Activated T-cell treated with anti-CD3 and anti-CD28 coated beads for 4 hours (primary cell): ENCODE measurements at regions not wholly inside any gene's neighbourhood (a gene's known extent, or its start where the extent isn't known, plus 50 kb on each side); places are given as distances from the start of the nearest gene placed in this dataset.
"Not testable (repeated sequence)": the region's sequence is repeated elsewhere in the genome, so short reads cannot be mapped to it uniquely, and the experiment has no call there.

ENCODE experiments used
- DNase-seq: peaks from one replicate; pipeline ENCODE4 v3.0.0-alpha.2; 2020

GRCh38 chr3:75453839-75454238 lies 210.3 kb upstream of the FRG2C start:
- not testable (repeated sequence) for DNase-seq

DNA sequence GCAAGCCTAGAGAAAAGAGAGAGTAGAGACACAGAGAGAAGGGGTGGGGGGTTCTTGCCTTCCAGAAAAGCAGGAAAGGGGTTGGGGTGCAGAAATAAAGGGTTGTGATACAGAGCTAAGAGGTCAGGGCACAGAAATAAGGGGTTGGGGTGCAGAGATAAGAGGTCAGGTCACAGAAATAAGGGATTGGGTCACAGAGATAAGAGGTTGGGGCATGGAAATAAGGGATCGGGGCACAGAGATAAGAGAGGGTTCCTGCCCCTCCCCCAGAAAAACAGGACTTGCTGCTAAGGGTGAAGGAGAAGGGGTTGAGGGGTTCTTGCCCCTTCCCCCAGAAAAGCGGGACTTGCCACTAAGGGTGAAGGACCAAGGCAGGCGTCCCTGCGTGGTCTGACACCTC lies 189.6 kb upstream of the FRG2C start:
- not testable (repeated sequence) for DNase-seq

DNA sequence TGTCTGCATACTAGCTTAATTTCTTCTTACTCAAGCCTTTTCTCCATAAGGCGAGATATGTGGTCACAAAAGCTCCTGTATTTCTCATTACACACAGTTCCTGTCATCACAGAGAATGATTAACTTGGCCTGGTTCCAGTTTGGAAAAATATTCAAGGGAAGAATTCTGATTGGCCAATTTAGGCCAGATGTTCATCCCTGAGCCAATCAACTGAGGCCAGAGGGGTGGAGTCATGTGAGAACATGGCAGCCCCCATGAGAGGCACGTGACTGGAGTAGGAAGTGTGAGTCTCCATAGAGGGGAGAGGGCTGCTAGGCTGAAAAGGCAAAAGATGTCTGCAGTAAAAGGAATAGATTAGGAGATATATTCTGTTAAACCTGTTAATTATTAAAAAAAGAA lies 167.5 kb upstream of the FRG2C start:
- DNase-seq: not testable (repeated sequence)

DNA sequence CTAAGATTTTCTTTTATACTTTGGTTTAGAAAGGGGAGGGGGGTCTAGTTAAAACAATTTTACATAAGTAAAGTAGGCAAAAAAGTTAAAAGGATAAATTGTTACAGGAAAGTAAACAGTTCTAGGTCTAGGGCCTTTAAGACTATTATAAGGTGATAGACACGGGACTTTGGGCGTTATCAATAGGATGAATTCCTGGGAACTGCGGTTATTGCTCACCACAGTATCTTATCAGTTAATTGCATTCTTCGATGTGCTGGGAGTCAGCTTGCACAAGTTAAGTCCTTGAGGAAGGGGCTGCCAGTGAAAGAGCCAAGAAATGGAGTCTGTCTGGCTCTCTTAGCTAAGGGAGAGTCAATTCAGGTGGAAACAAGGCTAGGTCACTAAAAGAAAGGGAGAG lies 163.8 kb upstream of the FRG2C start:
- not testable (repeated sequence) for DNase-seq

DNA sequence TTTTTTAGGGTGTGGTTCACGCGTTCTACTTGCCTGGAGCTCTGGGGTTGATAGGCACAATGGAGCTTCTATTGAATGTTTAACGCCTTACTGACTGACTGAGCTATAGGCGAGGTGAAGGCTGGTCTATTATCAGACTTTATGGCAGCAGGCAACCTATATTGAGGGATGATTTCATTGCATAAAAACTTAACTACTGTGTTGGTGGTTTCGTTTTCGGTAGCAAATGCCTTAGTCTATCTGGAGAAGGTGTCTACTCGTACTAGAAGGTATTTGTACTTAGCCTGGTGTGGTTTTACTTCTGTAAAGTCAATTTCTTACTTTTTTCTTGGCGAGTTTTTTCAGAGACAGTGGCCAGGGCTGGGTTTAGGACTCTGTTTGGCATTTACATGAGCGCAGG lies 162.0 kb upstream of the FRG2C start:
- not testable (repeated sequence) for DNase-seq

- not testable (repeated sequence) for DNase-seq
These were observed 161.1 kb upstream of the FRG2C start for GRCh38 chr3:75502769-75503756.

DNA sequence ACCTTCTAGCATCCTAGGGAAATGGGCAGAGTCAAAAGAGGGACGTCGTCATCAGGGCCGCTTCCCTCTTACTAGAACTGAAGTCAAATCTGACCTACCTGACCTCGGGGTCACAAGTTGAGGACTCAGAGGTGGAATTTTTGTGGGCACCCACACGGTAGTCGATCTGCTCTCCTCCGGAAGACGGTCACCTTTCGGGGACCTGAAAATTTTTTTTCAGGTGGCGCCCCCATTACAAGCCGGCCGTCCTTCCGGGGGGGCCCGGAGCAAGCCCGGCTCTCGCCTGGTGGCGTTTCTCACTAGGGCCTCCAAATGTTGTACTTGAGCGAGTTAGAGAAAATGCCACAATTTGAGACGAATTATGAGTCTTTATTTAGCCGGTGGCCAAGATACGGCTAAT lies 157.5 kb upstream of the FRG2C start:
- no peak for DNase-seq

- DNase-seq: not testable (repeated sequence)
These were observed 156.2 kb upstream of the FRG2C start for GRCh38 chr3:75507956-75508355.

GRCh38 chr3:75527657-75528056 lies 136.5 kb upstream of the FRG2C start:
- not testable (repeated sequence) for DNase-seq

- DNase-seq: not testable (repeated sequence)
These were observed 112.0 kb upstream of the FRG2C start for GRCh38 chr3:75552095-75552494.

- not testable (repeated sequence) for DNase-seq
These were observed 99.7 kb upstream of the FRG2C start for GRCh38 chr3:75564427-75564826.

GRCh38 chr3:75572303-75572702 lies 91.8 kb upstream of the FRG2C start:
- not testable (repeated sequence) for DNase-seq

DNA sequence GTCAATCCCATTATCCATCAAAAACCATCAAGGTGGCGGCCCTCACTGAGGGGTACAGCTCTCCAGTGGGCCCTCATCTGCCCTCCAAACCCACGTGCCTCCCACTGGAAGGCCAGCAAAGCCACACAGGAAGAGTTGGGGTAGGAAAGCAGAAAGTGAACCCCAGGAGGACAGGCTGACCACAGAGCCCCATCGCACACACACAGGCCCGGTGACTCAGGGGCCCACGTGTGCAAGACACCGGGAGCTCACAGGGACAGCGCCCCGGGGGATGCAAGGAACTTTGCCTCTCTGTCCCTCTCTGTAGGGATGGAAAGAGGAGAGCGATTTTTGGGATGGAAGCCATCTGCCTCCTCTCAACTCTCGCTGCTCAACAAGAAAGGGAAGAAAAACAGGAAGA lies 85.0 kb upstream of the FRG2C start:
- DNase-seq: not testable (repeated sequence)

DNA sequence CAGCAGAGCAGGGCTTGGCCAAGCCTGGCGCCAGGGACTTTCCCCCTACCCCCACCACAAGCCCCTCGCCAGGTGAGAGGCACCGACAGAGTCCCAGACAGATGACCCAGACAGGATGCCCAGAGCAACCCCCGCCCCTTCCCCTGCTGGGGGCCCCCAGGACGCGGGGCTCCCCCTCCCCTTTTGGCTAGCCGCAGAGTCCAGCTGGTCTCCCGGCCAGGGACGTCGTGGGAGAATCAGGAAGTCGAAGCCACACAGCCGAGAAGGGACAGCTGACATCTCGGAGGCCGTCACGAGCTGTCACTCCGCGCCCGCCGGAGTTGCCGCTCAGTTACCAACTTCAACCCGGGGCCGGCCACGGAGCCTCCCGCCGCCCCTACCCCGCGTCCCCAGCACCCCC lies 84.6 kb upstream of the FRG2C start:
- not testable (repeated sequence) for DNase-seq

- DNase-seq: peak; percentile 17
These were observed 83.9 kb upstream of the FRG2C start for GRCh38 chr3:75579981-75580782.

DNA sequence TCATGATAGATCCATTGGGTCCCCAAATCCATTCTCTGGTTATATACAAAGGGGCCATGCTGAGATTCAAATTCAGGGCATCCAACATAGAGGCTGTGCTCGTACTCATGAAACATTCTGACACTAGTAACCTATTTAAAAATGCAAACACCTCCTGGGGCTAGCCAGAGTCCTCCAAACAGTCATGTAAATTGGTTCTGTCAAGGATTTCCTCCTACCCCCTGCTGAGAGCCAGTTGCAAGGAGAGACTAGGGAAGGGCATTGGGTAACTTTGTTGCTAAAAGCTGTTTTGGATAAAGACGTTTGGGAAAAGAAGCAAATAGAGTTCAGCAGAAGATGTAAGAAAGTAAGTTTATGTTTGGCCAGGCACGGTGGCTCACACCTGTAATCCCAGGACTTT lies 81.6 kb upstream of the FRG2C start:
- not testable (repeated sequence) for DNase-seq

DNA sequence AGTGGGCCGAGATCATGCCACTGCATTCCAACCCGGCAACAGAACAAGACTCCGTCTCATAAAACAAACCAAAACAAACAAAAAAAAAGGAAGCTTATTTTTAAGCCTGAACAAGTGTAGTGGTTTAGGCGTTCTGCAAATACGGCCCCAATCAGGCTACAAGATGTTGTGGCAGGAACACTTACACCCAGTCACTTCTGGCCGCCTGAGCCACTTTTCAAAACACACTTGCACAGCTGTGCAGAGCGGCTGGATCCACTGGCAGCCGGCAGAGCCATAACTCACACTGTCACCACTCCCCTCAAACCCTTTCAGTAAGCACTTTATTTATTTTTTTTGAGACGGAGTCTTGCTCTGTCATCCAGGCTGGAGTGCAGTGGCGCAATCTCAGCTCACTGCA lies 81.0 kb upstream of the FRG2C start:
- DNase-seq: not testable (repeated sequence)

- not testable (repeated sequence) for DNase-seq
These were observed 76.4 kb upstream of the FRG2C start for GRCh38 chr3:75587695-75588094.

GRCh38 chr3:75590382-75590781 lies 73.7 kb upstream of the FRG2C start:
- not testable (repeated sequence) for DNase-seq

DNA sequence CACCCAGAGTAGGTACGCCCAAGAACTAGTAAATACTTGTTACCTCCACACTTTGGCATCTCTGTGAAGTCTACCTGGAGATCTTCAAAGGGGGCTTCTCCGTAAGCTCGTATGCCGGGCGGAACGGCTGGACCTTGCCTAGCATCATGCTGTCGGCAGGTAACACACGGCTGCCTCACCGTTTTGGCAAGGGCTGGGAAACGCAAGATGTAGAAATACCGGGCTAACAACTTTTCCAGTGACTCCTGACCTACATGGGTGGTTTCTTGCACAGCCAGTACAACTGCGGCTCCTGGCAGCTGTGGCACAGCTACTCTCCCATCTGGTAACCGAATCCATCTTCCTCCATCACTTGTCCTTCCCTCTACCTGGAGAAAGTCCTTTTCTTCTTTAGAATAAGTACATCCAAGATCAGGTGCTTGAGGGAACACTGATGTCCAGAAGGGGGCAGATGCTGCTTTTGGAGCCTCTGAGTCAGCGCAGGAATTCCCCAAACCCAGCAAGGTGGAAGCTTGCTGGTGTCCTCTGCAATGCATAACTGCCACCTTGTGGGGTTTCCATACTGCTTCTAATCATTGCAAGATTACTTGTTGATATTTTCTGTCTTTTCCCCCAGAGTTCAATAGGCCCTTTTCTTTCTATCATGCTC lies 59.7 kb upstream of the FRG2C start:
- not testable (repeated sequence) for DNase-seq

GRCh38 chr3:75607996-75608395 lies 56.1 kb upstream of the FRG2C start:
- not testable (repeated sequence) for DNase-seq

DNA sequence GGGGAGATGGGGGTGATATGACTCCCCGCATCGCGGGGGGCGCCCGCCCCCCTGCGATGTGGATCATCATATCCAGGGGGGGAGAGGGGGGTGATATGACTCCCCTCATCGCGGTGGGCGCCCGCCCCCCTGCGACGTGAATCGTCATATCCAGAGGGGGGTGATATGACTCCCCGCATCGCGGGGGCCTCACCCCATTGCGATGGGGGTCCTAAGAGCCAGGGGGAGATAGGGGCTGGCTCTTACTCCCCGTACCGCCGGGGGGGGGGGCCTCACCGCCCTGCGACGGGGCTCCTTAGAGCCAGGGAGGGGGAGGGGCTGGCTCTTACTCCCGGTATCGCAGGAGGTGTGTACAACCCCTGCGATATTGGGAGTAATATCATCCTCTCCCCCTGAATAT lies 54.5 kb upstream of the FRG2C start:
- DNase-seq: not testable (repeated sequence)

DNA sequence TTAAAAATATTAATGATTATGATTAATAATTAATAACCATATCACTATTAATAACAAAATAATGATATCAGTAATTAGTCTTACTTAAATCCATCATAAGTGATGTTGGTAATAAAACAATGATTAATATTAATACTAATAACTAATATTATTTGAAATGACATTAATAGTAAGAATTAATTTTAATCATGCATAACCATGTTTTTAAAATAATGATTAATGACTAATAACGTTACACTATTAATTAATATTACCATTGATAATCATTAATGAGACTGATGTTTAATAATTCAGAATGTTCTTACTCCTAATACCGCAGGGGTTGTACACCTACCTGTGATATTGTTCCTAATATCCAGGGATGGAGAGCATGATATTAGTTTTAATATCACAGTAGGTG lies 53.4 kb upstream of the FRG2C start:
- no peak for DNase-seq
